Glutamatergic neuron (in vitro differentiated cells): ENCODE measurements at regions not wholly inside any gene's neighbourhood (a gene's known extent, or its start where the extent isn't known, plus 50 kb on each side); places are given as distances from the start of the nearest gene placed in this dataset.
"Not testable (repeated sequence)": the region's sequence is repeated elsewhere in the genome, so short reads cannot be mapped to it uniquely, and the experiment has no call there.

Experiments used
- DNase-seq: peaks from one replicate; pipeline ENCODE4 v3.0.0; 2022
- H3K27ac Mint-ChIP-seq: one replicate; pipeline ENCODE4 v1.8.0; 2020; ENCODE audit warnings: mild to moderate bottlenecking, mixed read lengths, inconsistent platforms; ENCODE audit not compliant: unreplicated experiment
- H3K27me3 Mint-ChIP-seq: one replicate; pipeline ENCODE4 v1.8.0; 2020; ENCODE audit warnings: mild to moderate bottlenecking, moderate library complexity, mixed read lengths, inconsistent platforms; ENCODE audit not compliant: unreplicated experiment
- H3K36me3 Mint-ChIP-seq: one replicate; pipeline ENCODE4 v1.8.0; 2020; ENCODE audit warnings: mild to moderate bottlenecking, mixed read lengths, inconsistent platforms; ENCODE audit not compliant: unreplicated experiment
- H3K4me1 Mint-ChIP-seq: one replicate; pipeline ENCODE4 v1.8.0; 2020; ENCODE audit warnings: mild to moderate bottlenecking, low read depth, mixed read lengths, inconsistent platforms; ENCODE audit not compliant: unreplicated experiment
- H3K4me3 Mint-ChIP-seq: one replicate; pipeline ENCODE4 v1.8.0; 2020; ENCODE audit warnings: mild to moderate bottlenecking, mixed read lengths, inconsistent platforms; ENCODE audit not compliant: unreplicated experiment
- H3K9me3 Mint-ChIP-seq: one replicate; pipeline ENCODE4 v1.8.0; 2020; ENCODE audit warnings: mild to moderate bottlenecking, moderate library complexity, mixed read lengths, inconsistent platforms; ENCODE audit not compliant: unreplicated experiment

- not testable (repeated sequence) for H3K27ac Mint-ChIP-seq, H3K9me3 Mint-ChIP-seq, H3K36me3 Mint-ChIP-seq, H3K4me3 Mint-ChIP-seq, DNase-seq, H3K4me1 Mint-ChIP-seq, H3K27me3 Mint-ChIP-seq
Observed at GRCh38 chr21:5133824-5134223, 5387.6 kb upstream of the TPTE start.

- H3K36me3 Mint-ChIP-seq, H3K27ac Mint-ChIP-seq, H3K4me3 Mint-ChIP-seq, H3K4me1 Mint-ChIP-seq, DNase-seq, H3K27me3 Mint-ChIP-seq, H3K9me3 Mint-ChIP-seq: not testable (repeated sequence)
Observed at GRCh38 chr21:5136406-5136805, 5385.0 kb upstream of the TPTE start.

- H3K4me3 Mint-ChIP-seq, H3K4me1 Mint-ChIP-seq, DNase-seq, H3K9me3 Mint-ChIP-seq, H3K36me3 Mint-ChIP-seq, H3K27ac Mint-ChIP-seq, H3K27me3 Mint-ChIP-seq: not testable (repeated sequence)
Observed at GRCh38 chr21:5137006-5137405, 5384.4 kb upstream of the TPTE start.

- H3K4me1 Mint-ChIP-seq, H3K36me3 Mint-ChIP-seq, H3K27me3 Mint-ChIP-seq, DNase-seq, H3K9me3 Mint-ChIP-seq, H3K4me3 Mint-ChIP-seq, H3K27ac Mint-ChIP-seq: not testable (repeated sequence)
Observed at GRCh38 chr21:5138687-5139086, 5382.7 kb upstream of the TPTE start.

- not testable (repeated sequence) for H3K4me1 Mint-ChIP-seq
Observed at GRCh38 chr21:5139528-5139927, 5381.9 kb upstream of the TPTE start.

GRCh38 chr21:5143011-5143410, 5378.4 kb upstream of the TPTE start:
- H3K4me1 Mint-ChIP-seq, H3K36me3 Mint-ChIP-seq, H3K27me3 Mint-ChIP-seq, H3K4me3 Mint-ChIP-seq, H3K9me3 Mint-ChIP-seq, H3K27ac Mint-ChIP-seq, DNase-seq: not testable (repeated sequence)

More at GRCh38 chr21:5139528-5139927, 5381.9 kb upstream of the TPTE start:
- H3K27me3 Mint-ChIP-seq, H3K4me3 Mint-ChIP-seq, H3K36me3 Mint-ChIP-seq, H3K9me3 Mint-ChIP-seq, DNase-seq, H3K27ac Mint-ChIP-seq: not testable (repeated sequence)

- H3K36me3 Mint-ChIP-seq, DNase-seq, H3K4me1 Mint-ChIP-seq: not testable (repeated sequence)
Observed at GRCh38 chr21:5144731-5145130, 5376.7 kb upstream of the TPTE start.

GRCh38 chr21:5147685-5148084, 5373.7 kb upstream of the TPTE start:
- H3K27me3 Mint-ChIP-seq, H3K36me3 Mint-ChIP-seq, H3K4me1 Mint-ChIP-seq, H3K9me3 Mint-ChIP-seq, H3K4me3 Mint-ChIP-seq, H3K27ac Mint-ChIP-seq: not testable (repeated sequence)
- DNase-seq, result peak; percentile 21

More at GRCh38 chr21:5144731-5145130, 5376.7 kb upstream of the TPTE start:
- not testable (repeated sequence) for H3K4me3 Mint-ChIP-seq, H3K27ac Mint-ChIP-seq, H3K27me3 Mint-ChIP-seq, H3K9me3 Mint-ChIP-seq

- H3K36me3 Mint-ChIP-seq, H3K4me3 Mint-ChIP-seq: not testable (repeated sequence)
Observed at GRCh38 chr21:5149222-5149621, 5372.2 kb upstream of the TPTE start.

GRCh38 chr21:5153842-5154640, 5367.3 kb upstream of the TPTE start:
- DNase-seq, result peak; percentile 25
- H3K9me3 Mint-ChIP-seq, H3K4me1 Mint-ChIP-seq, H3K4me3 Mint-ChIP-seq, H3K36me3 Mint-ChIP-seq, H3K27me3 Mint-ChIP-seq, H3K27ac Mint-ChIP-seq: not testable (repeated sequence)

More at GRCh38 chr21:5149222-5149621, 5372.2 kb upstream of the TPTE start:
- H3K27ac Mint-ChIP-seq, H3K4me1 Mint-ChIP-seq, H3K9me3 Mint-ChIP-seq, DNase-seq, H3K27me3 Mint-ChIP-seq: not testable (repeated sequence)

GRCh38 chr21:5154641-5154982, 5366.8 kb upstream of the TPTE start:
- not testable (repeated sequence) for H3K27ac Mint-ChIP-seq, H3K4me3 Mint-ChIP-seq, H3K4me1 Mint-ChIP-seq, H3K36me3 Mint-ChIP-seq, H3K27me3 Mint-ChIP-seq, H3K9me3 Mint-ChIP-seq
- peak; percentile 79 for DNase-seq

GRCh38 chr21:5162693-5163574, 5358.4 kb upstream of the TPTE start:
- H3K36me3 Mint-ChIP-seq, H3K27me3 Mint-ChIP-seq, H3K4me1 Mint-ChIP-seq, H3K4me3 Mint-ChIP-seq, DNase-seq, H3K27ac Mint-ChIP-seq, H3K9me3 Mint-ChIP-seq: not testable (repeated sequence)
